ELR (cell line): ENCODE measurements at regions not wholly inside any gene's neighbourhood (a gene's known extent, or its start where the extent isn't known, plus 50 kb on each side); places are given as distances from the start of the nearest gene placed in this dataset.

Experiments used
- DNase-seq: peaks from one replicate; pipeline ENCODE4 v3.0.0-alpha.2; 2015; ENCODE audit warnings: low read depth

DNA sequence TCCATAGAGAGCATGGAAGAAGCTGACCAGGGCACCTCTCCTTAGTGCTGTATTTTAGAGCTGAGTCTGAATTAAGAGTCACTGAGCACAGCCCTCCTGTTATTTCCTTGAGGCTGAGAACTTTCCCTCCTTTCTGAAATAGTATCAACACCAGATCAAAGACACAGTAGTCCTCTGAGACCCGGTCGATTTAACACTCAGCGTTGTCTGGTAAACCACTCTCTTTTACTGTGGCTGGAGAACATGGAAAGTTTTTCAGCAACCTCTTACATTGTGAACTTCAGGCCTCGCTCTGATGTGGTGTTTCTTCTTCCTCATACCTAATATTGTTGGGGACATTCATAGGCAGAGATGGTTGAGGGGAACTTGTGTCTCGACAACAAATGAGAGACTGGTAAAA, 202.0 kb upstream of the MTPN start:
- no peak for DNase-seq

DNA sequence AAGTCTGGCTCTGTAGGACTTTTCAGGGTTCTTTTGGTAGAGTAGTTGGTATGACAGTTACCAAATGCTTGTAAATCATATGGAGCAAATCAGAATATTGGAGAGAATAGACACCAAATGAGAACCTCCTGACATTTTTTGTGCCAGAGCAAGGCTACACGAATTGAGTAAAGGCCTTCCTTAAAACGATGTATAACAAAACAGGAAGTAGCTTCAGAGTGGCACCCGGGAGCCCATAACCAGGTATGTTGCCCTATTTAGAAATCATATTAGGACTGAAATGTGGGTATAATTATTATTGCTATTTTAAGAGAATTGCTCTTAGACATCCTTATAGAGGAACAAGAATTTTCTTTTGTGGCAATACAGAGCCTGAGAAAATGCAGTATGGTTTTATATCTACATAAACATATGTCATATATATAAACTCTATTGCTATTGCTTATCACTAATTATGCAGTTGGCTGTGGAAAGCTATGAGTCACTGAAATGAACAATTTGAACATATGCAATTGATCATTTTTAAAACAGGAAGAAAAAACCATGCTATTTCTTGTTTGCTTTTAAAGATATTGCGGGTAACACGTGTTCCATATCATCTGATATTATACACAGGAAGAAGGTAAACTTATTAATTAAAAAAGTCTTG, 197.4 kb upstream of the MTPN start:
- no peak for DNase-seq

DNA sequence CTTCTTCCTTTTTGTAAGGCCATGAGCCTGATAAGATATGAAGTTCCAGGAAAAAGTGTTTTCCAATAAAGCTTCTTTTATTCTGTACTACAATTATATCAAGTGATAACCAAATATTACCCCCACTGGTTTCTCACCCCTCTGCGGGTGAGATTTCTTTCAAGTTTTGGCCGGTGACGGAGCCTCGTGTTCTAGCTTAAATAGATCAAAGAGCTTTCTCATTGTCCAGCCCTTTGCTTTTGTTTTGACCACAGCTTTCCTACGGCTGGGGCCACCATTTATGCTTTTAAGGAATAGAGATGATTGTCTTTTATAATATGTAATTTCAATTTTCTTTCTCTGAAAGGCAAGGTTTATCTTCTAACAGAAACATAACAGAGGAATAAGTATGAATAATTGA, 196.7 kb upstream of the MTPN start:
- no peak for DNase-seq

DNA sequence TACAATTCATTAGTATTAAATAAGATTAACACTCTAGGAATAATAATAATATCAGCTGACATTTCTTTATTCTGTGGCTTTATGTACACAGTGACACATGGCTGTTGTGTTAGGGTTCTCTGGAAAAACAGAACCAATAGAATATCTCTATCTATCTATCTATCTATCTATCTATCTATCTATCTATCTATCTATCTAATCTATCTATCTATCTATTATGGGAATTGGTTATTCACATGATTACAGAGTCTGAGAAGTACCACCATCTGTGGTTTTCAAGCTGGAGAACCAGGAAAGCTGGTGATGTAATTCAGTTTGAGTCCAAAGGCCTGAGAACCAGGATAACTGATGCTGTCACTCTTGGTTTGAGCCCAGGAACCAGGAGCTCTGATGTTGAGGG, 194.1 kb upstream of the MTPN start:
- no peak for DNase-seq

DNA sequence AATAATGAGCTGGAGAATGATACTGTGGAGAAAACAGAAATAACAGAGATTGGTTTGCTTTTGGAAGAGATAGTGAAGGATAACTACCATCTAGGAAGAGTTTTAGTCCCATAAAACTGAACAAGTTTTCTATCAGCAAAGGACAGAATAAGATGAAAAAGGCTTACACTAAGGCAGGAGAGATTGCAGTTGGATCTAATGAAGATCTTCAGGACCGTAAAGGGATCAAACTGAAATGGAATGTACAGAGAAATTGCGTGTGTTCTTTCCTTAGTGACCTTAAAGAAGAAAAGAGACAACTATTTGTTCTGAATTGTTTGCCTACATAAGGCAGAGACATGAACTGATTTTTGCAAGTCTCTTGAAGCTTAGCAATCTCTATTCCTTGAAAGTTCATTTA, 191.7 kb upstream of the MTPN start:
- DNase-seq = no peak

DNA sequence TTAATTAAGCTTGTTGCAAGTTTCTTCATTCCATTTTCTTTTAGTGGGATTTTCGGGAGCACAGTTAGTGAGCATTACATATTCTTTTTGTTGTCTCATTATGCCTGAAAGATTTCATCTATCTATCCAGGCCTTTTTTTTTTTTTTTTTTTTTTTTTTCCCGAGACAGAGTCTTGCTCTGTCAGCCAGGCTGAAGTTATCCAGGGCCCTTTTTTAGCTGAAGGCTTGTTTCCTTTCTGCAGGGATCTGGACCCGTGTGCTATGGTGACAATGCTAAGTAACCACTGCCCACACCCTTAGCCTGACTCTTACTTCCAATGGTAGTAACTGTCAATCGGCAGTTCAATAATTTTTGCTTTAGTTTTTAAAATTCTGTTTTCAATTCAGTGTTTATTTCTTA, 190.8 kb upstream of the MTPN start:
- no peak for DNase-seq

DNA sequence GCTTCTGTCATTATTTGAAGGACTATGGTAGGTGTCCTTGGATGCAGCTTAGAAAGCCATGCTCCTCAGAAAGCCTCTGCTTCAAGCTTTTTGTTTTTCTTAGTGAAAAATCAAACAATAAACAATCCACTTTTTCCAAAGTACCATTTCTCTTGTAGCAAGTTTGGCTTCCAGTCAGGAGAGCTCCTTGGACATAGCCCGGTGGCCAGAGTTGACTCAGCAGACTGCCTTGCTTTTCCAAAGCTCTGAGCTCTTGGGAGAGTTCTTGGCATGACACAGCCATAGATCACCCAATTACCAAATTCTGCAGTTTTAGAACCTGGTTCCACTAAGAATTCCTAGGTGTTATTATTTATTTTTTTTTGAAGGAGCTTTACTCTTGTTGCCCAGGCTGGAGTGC, 189.4 kb upstream of the MTPN start:
- DNase-seq = no peak

DNA sequence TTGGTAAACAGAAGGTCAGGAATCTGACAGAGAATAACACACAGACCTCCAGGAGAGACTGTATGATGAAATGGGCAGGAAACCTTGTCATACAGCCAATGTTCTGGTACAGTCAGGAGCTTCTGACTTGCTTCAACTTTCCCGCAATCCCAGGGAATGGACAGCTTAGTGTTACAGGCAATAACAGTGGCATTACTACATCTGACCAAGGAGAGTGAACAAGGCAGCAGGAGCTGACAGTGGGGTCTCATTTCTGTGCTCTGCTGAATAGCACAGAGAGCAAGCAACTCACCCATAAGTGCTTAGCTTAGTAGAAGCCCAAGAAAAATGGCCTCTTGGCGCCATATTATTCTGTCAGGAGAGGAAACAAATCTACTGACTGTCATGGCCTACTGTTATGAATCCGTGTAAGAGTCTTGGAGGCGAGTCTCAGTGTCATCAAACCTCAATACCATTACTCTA, 186.2 kb upstream of the MTPN start:
- no peak for DNase-seq

DNA sequence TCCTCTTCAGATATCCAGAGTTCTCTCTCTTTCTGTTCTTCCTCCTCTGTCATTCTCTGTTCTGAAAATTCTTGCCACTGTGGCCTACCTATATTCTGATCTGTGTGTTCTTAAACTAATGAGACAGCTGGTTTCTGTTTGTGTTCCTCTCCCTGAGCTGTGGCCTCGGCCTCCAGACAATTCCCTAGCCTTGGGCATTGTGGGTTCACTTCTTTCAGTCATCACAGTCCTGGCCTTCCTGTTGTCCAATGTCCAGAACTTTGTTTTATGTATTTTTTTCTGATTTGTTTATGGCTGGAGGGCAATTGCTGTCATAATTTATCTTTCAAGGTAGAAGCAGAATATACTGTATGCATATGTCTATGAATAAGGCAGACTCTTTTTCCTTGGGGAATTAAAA, 173.2 kb upstream of the MTPN start:
- peak; percentile 1 for DNase-seq

DNA sequence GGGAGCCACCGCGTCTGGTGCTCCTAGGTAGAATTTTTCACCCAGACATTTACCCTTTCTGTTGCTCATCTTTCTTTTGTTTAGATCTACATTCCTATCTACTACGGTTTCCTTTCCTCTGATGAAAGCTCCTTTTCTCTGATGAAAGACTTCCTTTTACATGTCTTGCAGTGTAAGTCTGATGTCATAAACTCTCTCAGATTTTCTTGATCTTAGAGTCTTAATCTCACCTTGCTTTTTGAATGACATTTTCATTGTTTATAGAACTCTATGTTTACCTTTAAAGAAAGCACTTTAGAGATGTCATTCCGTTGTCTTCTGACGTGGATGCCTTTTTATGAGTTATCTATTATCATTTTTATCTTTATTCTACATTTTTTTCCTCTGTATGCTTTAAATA, 171.8 kb upstream of the MTPN start:
- peak; percentile 5 for DNase-seq

DNA sequence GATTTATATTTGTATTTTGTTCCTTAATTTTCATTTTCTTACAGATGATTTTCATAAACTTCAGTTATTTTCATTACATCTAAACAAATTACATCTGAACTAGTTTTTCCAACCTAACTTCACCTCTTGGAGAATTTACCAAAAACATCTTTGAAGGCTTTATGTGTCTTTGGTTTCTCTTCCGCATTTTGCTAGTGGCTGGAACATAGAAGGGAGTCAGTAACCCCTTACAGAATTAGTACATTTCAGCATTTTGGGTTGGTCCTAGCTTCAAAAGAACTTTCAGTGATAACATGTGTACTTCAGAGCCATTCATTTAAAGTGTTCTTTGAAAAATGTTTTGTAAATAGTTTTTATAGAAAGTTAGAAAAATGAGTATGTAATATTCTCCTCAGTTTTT, 169.8 kb upstream of the MTPN start:
- no peak for DNase-seq

DNA sequence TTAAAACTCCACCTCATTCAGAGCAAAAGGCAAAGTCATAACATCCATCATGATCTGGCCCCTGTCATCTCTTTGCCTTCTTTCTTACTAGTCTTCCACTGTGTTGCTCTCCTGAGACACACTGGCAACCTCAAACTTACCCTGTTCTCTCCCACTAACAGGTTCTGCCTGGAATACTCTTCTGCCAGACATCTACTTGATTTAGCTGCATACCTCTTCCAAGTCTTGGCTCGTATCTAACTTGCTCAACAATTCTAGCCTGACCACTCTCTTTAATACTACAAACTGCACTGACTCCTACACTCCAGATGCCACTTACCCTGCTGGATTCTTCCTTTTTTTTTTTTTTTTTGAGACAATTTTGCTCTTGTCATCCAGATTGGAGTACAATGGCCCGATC, 167.0 kb upstream of the MTPN start:
- no peak for DNase-seq

DNA sequence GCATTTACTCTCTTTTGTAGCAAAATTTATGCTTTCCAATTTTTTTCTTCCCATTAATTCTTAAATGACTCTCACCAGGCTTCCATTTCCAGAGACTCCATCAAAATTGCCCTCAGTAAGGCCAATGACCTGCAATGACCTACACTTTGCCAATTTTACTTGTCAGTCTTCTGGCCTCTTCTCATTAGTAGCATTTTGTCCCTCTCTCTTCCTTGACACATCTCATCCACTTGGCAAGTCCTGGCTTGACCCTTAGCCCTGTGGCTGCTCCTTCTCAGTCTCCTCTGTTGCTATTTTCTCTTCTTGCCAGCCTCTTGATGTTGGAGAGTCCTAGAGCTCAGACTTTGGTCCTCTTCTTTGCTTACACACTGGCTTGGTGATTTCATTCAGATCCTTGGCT, 166.1 kb upstream of the MTPN start:
- DNase-seq = no peak

DNA sequence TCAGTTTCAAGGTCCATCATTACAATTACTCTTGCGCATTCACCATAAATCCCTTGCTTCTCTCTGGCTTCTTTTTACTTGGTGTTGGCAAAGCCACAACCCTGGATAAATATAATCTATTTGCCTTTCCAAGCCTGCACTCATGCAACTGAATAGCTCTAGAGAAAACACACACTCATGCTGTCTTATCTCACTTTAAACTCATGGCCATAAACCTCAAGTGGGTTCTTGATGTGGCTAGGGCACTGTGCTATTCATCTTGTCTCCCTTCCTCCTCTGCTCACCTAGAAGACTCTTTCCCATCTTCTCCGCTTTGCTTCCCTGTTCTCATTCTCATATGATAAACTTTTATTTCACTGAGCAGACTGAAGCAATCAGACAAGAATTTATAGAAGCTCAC, 165.4 kb upstream of the MTPN start:
- no peak for DNase-seq

DNA sequence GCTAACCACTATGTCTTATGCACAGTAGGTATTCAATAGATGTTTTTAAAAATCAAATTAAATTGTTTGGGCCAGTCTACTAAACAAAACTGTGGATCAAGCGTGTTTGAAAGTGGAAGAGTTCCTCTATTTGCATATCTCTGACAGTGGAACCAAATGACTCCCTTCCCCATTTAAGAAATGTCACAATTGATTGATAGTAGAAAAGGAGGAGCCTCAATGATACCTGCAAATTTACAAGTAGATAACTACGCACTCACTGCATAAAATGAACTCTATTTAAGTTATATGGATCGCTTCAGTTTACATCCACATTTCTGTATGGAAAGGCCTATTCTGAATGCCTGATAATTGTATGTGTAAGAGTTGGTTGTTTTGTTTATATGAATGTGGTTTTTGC, 163.3 kb upstream of the MTPN start:
- DNase-seq = no peak

DNA sequence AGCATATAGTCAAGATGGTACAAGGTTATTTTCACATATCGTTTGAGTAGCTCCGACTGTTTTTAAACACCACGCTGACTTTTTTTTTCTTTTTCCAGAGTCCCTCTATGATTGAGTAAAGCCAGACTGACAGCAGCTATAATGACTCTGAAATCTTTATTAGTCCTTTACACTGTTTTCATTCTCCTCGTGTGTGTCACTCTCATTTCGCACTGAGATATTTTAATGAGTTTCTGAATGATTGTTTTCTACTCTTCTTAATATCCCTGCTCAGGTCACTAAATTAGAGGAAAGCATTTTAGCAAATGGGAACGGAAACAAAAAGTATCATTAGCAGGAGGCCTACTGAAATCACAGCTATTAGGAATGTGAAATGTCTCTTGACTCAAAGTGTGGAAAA, 162.3 kb upstream of the MTPN start:
- DNase-seq = no peak

DNA sequence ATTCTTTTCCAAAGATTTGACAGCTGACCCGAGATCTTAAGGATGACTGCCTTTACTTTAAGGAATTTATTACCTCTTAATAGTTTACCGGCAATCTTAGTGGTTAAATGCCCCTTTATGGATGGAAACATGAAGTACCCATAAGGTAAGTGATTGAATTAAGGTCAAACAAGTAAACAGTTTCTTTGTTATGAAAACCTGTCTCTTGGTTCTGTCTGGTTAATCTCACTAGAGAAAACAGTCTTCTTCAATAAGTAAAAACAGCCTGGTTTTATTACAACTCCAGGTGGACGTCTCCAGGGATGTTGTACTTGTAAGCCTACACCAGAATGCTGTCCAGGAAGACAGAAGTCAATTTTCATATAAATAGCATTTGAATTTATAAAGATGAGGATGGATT, 161.8 kb upstream of the MTPN start:
- DNase-seq = no peak

DNA sequence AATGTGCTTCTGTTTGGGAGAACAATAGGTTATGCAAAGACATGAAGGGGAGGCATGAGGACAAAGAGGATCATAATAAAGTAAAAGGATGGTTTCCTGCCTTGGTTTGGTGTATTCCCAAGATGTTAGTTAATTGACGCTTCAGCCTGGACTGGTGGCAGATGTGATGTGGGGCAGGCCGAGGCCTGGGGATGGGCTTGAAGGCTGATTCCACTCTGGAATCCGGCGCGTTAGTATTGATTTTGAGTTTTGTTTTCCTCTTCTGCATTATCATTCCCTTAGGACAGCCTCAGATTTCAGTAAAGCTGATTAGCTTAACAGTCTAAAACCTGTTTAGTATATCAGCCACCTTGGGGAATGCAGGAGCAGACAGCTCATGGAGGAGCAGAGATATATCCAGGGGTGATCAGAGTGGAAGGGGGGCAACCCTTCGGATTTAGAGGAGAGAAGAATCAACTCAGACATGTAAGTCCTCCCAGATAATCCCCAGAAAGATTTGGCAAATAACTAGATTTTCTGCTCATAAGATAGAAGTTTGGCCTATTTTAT, 159.8 kb upstream of the MTPN start:
- no peak for DNase-seq

DNA sequence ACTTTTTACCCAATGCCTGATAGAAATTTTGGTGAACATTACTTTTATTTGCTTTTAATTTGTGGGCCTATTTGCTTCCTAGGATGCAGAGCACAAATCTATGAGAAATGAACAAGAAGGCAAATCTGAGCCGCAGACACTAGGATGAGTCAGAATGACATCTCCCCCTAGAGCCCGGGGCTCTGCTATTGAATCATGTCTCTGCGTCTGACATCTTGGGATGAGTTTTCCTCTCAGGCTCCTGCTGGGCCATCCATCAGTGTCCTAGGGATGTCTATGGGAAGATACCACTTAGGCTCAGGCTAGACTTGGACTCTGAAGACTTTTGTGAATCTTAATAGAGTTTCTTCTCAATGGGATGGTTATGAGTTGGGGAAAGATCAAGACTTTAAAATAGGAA, 157.3 kb upstream of the MTPN start:
- peak; percentile 88 for DNase-seq

DNA sequence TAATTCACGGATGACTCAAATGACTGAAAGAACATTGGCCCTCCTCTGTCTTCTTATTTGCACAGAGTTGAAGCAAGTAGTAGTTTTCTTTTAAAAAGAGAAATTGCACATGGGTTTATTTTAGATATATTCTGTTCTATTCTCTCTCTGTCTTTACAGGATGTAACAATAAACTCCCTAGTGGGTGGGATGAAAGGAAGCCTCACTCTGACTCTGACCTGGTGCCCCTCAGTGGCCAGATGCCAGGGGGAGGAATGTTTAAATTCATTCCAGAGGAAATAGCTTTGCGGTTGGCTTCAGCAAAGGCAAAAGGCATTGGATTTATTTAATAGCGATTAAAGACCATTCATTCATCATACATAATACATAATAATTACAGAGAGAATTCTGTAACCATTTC, 156.4 kb upstream of the MTPN start:
- DNase-seq = peak; percentile 67

DNA sequence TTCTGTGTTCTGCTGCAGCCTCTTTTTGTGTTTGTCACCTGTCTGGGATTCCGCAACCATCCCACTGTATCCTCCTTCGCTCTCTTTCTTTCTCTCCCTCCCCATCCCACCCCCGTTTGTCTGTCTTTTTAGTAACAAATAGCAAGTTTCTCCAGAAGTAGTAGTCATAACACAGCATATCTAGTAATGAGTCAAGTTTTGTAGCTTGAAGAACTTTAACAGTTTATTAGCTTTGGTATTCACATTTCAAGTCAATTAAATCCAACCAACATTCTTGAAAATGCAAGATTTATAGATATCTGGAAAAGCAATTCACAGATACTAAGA, 154.1 kb upstream of the MTPN start:
- DNase-seq = no peak

DNA sequence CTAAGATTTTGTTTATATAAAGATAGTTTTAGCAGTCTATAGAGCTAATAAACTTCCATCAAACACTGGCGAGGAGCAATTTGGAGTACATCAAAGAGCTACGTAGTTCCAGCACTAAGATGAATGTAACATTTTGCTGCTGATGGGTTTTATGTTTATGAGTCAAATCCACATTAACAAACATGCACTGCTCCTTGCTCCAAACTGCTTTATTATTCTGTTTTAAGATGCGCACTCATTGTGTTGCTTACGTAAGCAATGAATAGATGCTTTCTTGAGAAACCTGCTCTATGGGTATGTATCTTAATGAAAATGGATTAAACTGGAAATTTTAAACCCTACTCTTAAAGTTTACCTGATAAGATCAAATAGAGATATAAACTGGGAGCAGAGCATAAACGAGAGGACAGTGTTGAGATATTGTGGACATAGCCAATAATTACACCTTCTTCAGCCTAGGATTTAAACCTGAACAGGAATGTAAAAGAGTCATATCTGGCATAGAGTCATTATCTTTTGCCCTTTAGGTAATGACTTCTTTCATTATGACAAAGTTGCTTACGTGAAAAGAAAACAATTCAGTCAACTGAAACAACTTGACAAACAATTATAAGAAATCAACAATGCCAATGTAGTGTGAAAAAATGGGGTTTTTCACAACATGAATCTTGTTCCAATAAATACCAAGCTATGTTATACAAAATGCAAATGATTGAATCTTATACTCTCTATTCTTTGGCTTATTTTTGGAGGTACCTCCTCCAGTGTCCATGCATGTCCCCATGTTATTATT, 153.5 kb upstream of the MTPN start:
- no peak for DNase-seq

DNA sequence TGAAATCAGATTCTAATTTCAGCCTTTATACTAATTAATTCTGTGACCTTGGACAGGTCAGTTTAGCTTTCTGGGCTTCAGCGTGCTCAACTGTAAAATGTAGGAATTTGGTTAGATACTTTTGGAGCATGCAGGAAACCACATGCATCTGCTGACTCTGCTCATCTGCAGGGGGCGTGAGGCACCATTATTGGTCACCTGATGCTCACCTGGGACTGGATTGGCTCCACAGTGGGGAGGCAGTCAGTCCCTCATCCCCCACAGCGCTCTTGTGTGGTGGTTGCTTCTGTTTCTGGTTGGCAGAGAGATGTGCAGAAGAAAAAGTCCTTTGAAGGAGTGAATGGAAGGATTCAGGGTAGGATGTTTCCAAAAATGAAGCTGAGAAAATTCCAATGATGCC, 150.9 kb upstream of the MTPN start:
- DNase-seq = no peak

DNA sequence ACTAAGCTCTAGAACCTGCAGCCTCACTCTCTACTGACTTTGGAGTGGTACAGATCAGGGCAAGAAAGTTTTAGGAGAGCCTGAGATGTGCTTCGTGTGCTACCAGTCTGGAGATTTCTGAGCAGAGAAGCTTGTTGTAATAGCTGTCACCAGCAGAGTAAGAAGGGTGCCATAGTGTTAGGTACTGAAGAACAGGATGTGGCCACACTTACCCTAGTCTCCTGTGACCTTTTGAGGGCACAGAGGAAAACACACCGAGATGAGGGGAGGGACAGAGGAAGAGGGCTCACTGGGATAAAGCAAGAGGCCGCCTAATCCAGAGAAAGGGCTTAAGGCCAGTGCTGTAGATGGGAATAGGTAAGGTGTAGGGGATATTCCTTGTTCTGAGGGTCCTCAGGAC, 146.2 kb upstream of the MTPN start:
- no peak for DNase-seq
